ENCODE measurements at regions not wholly inside any gene's neighbourhood (a gene's known extent, or its start where the extent isn't known, plus 50 kb on each side); places are given as distances from the start of the nearest gene placed in this dataset.

DNA sequence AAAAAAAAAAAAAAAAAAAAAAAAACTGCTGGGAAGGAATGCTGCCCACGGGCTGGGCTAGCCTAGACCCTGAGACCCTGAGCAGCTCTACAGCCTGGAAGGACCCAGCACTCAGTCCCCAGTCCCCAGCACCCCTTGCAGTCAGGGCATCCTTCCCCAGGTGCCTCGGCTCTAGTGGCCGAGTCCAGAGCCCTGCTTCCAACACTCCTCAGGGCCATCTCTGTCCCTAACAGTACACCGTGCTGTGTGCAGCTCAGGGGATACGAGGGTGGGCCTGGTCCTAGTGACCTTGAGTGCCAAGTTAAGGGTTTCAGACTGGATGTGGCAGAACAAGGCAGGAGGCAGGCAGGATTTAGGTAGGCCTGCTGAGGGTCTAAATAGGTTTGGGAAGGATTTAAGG lies 50.2 kb upstream of the LRP8 start:
- H3K27ac Mint-ChIP-seq: no peak overlapping the region

DNA sequence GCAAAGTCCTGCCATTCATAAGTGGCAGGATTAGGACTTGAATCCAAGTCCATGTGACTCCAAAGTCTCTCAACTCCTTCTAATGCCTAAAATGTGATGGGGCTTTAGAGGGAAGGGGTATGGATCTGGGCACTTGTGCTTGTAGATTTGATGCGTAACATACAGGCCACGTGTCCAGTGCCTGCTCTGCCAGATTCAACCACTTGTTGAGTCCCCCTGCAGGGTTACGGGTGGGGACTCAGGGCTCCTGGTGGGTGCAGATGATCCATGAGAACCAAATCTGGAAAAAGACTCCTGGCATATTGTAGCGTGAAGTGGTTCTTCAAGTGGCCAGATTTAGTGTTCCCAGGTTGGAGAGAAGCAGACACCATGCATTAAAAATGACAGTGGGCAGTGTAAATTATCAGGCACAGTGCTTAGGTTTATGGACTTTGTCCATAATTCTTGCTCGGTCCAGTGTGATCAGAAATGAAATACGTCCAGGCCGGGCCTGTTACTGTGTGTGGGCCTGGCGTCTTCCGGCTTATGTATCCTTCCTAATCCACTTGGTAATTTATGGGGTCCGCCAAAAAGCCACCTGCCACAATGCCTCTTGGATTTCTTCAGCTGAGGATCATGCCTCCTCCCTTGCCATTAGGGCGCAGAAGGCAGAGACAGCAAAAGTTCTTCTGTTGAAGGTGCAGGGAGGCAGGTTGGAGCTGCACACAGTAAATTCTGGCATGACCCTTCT lies 51.2 kb upstream of the LRP8 start:
- H3K4me3 Mint-ChIP-seq: no peak overlapping the region
- peaks cover 19% of the 10 kb centered on the region for H3K27me3 Mint-ChIP-seq (ENCODE audit: low read depth, poor library complexity)
- DNase-seq: no peak
- H3K36me3 Mint-ChIP-seq (ENCODE audit: low read depth): no peaks in the 10 kb centered on the region
- H3K27ac Mint-ChIP-seq: no peak overlapping the region
- peaks cover 49% of the 10 kb centered on the region for H3K4me1 Mint-ChIP-seq
- no peaks in the 10 kb centered on the region for H3K9me3 Mint-ChIP-seq
- TF ChIP-seq, protein P1, sequence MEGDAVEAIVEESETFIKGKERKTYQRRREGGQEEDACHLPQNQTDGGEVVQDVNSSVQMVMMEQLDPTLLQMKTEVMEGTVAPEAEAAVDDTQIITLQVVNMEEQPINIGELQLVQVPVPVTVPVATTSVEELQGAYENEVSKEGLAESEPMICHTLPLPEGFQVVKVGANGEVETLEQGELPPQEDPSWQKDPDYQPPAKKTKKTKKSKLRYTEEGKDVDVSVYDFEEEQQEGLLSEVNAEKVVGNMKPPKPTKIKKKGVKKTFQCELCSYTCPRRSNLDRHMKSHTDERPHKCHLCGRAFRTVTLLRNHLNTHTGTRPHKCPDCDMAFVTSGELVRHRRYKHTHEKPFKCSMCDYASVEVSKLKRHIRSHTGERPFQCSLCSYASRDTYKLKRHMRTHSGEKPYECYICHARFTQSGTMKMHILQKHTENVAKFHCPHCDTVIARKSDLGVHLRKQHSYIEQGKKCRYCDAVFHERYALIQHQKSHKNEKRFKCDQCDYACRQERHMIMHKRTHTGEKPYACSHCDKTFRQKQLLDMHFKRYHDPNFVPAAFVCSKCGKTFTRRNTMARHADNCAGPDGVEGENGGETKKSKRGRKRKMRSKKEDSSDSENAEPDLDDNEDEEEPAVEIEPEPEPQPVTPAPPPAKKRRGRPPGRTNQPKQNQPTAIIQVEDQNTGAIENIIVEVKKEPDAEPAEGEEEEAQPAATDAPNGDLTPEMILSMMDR (IDR thresholded peaks at IDR 0.05): no peak

More for the DNA sequence above, 50.2 kb upstream of the LRP8 start:
- TF ChIP-seq, protein P1 (IDR thresholded peaks at IDR 0.05): no peak
- no peak overlapping the region for H3K4me3 Mint-ChIP-seq
- H3K4me1 Mint-ChIP-seq: peaks cover 57% of the 10 kb centered on the region
- H3K27me3 Mint-ChIP-seq (ENCODE audit: low read depth, poor library complexity): peaks cover 17% of the 10 kb centered on the region
- H3K9me3 Mint-ChIP-seq: no peaks in the 10 kb centered on the region
- no peaks in the 10 kb centered on the region for H3K36me3 Mint-ChIP-seq (ENCODE audit: low read depth)
- no peak for DNase-seq

DNA sequence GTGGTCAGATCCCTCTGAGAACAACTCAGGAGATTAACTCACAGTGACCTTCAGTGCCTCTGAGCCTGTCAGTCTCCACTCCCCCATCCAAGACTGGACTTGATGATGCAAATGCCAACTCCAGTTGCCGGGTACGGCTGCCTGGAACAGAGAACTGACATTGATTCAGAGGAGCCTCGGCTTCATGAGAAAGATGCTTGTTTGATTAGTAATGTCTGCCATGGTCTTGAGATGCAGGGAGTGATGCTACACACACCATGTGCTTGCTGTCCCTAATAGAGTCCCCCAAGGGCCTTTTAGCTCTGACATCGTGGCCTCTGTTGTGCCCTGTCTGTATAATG lies 51.8 kb upstream of the LRP8 start:
- TF ChIP-seq, protein P1 (IDR thresholded peaks at IDR 0.05): no peak
- Mint-ChIP-seq H3K36me3 (ENCODE audit: low read depth) (no peaks in the 10 kb centered on the region), H3K4me3 (no peak overlapping the region), H3K9me3 (no peaks in the 10 kb centered on the region), H3K4me1 (peaks cover 49% of the 10 kb centered on the region), H3K27ac (no peak overlapping the region), H3K27me3 (ENCODE audit: low read depth, poor library complexity) (peaks cover 20% of the 10 kb centered on the region)
- no peak for DNase-seq

DNA sequence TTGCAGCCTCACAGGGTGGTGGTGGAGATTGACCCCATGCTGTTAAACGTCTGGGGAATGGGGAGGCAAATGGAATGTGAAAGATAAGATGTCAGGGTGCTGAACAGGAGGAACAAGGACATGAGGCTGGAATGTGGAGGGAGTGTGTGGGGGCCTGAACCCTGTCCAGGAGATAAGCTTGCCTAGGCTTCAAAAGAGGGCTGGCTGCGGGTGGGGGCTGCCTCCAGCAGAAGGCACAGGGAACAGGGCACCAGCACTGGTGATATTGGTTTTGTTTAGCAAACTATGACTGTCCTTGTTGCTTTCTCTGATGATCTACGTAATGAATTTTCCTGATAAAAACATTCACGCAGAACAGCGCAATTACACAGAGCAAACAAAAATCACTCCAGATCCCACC lies 52.4 kb upstream of the LRP8 start:
- peak overlapping the region; percentile 26 for H3K27ac Mint-ChIP-seq
- no peaks in the 10 kb centered on the region for H3K9me3 Mint-ChIP-seq
- H3K36me3 Mint-ChIP-seq (ENCODE audit: low read depth): no peaks in the 10 kb centered on the region
- no peak overlapping the region for H3K4me3 Mint-ChIP-seq
- peaks cover 22% of the 10 kb centered on the region for H3K27me3 Mint-ChIP-seq (ENCODE audit: low read depth, poor library complexity)
- no peak for DNase-seq
- TF ChIP-seq, protein P1 (IDR thresholded peaks at IDR 0.05): no peak
- peaks cover 45% of the 10 kb centered on the region for H3K4me1 Mint-ChIP-seq

DNA sequence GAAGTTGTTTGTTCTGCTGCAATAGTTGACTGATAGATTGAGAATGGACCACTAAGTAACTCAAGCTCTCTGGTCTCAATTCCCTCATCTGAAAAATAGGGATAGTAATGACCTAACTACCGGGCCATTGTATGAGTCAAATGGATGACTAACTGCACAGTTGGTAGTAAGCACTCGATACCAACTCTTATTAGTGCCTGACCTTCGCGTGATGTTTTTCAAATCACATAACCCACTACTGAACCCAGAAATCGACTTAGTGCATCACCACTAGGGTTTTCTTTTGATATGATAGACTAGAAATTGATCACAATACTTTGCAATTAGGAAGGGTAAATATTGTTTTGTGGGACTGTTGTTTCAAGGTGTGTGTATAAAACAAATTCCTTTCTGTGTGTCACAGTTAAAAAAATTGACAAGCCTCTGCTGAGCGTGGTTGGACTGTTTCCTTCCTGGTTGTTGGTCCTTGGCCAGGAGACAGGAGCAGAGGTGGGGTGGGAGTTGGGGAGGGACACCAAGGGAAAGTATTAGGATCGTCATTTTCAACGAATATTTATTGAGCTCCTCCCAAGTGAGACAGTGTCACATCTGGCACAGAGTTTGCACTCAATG lies 54.0 kb upstream of the LRP8 start:
- H3K36me3 Mint-ChIP-seq (ENCODE audit: low read depth): no peaks in the 10 kb centered on the region
- H3K9me3 Mint-ChIP-seq: peaks cover 8% of the 10 kb centered on the region
- TF ChIP-seq, protein P1 (IDR thresholded peaks at IDR 0.05): no peak
- H3K4me1 Mint-ChIP-seq: peaks cover 39% of the 10 kb centered on the region
- DNase-seq: no peak
- H3K27me3 Mint-ChIP-seq (ENCODE audit: low read depth, poor library complexity): peaks cover 19% of the 10 kb centered on the region
- H3K4me3 Mint-ChIP-seq: no peak overlapping the region
- no peak overlapping the region for H3K27ac Mint-ChIP-seq

All from nephron progenitor cell (in vitro differentiated cells).